PC-9 (cell line): ENCODE measurements at regions not wholly inside any gene's neighbourhood (a gene's known extent, or its start where the extent isn't known, plus 50 kb on each side); places are given as distances from the start of the nearest gene placed in this dataset.

Experiments used
- BruUV-seq: library from RNA; stranded (reverse); fragments of 400-500 nt; replicated peaks from 2 replicates; lab custom pipeline; 2021; lab: Mats Ljungman, UMichigan
- CTCF ChIA-PET: fragments of 300-600 bp; sonication (Branson Sonifier 250); formaldehyde crosslinking; loops from one replicate; lab custom pipeline; 2022; ENCODE audit warnings: antibody characterized with exemption; lab: Charles Lee
- POLR2A ChIA-PET: fragments of 300-600 bp; sonication (Branson Sonifier 250); formaldehyde crosslinking; loops from one replicate; lab custom pipeline; 2022; ENCODE audit warnings: antibody characterized with exemption; ENCODE audit not compliant: unreplicated experiment; lab: Charles Lee
- DNase-seq, 2 experiments: peaks; one replicate each; pipeline versions ENCODE4 v3.0.0 to v3.0.0-alpha.2; 2015 to 2022; ENCODE audit warnings: mixed read lengths in 1 of 2
- H2AFZ ChIP-seq: fragments of 200-600 bp; sonication (generic); 2 replicates; pipeline ENCODE4 v1.8.1; 2017; ENCODE audit warnings: antibody characterized with exemption
- H3F3A ChIP-seq: fragments of 200-600 bp; sonication (generic); 2 replicates; pipeline ENCODE4 v1.8.1; 2017; ENCODE audit warnings: antibody characterized with exemption, mild to moderate bottlenecking, low read depth; ENCODE audit not compliant: insufficient read depth
- H3K27ac ChIP-seq: fragments of 200-600 bp; sonication (generic); 2 replicates; pipeline ENCODE4 v1.6.1; 2016; ENCODE audit warnings: mixed run types
- H3K27me3 ChIP-seq: fragments of 200-600 bp; sonication (generic); 2 replicates; pipeline ENCODE4 v1.6.1; 2016; ENCODE audit warnings: low read depth, mixed run types; ENCODE audit not compliant: insufficient read depth
- H3K36me3 ChIP-seq: fragments of 200-600 bp; sonication (generic); 2 replicates; pipeline ENCODE4 v1.6.1; 2016; ENCODE audit warnings: low read depth, mixed run types
- H3K4me1 ChIP-seq: fragments of 200-600 bp; sonication (generic); replicated peaks from 2 replicates; pipeline ENCODE4 v1.6.1; 2016; ENCODE audit warnings: mixed run types; ENCODE audit not compliant: insufficient read depth
- H3K4me2 ChIP-seq: fragments of 200-600 bp; sonication (generic); 2 replicates; pipeline ENCODE4 v1.6.1; 2017; ENCODE audit warnings: mixed run types
- H3K4me3 ChIP-seq: fragments of 200-600 bp; sonication (generic); 2 replicates; pipeline ENCODE4 v1.6.1; 2016; ENCODE audit warnings: mixed run types
- H3K79me2 ChIP-seq: fragments of 200-600 bp; sonication (generic); 2 replicates; pipeline ENCODE4 v1.6.1; 2017; ENCODE audit warnings: low read depth, mixed run types
- H3K9me2 ChIP-seq: fragments of 200-600 bp; sonication (generic); 2 replicates; pipeline ENCODE4 v1.8.1; 2017; ENCODE audit warnings: mild to moderate bottlenecking; ENCODE audit not compliant: insufficient read depth
- H3K9me3 ChIP-seq: fragments of 200-600 bp; sonication (generic); 2 replicates; pipeline ENCODE4 v1.8.1; 2016; ENCODE audit warnings: low read depth; ENCODE audit not compliant: insufficient read depth
- H4K20me1 ChIP-seq: fragments of 200-600 bp; sonication (generic); 2 replicates; pipeline ENCODE4 v1.8.1; 2017; ENCODE audit not compliant: insufficient read depth
- EZH2 ChIP-seq: fragments of 200-600 bp; sonication (generic); IDR thresholded peaks from 2 replicates; pipeline ENCODE4 v1.8.0; 2017; ENCODE audit warnings: antibody characterized with exemption, low read depth
- intact Hi-C: fragments of 100-400 bp; cut with micrococcal nuclease; formaldehyde crosslinking; loops from one replicate; pipeline ENCODE4 v1.10.0; 2022; ENCODE audit not compliant: unreplicated experiment
- TF ChIP-seq, protein P1 (sequence below): fragments of 200-600 bp; sonication (generic); conservative IDR thresholded peaks from 2 replicates; pipeline ENCODE4 v1.6.1; 2017; ENCODE audit warnings: mixed run types, antibody characterized with exemption, mild to moderate bottlenecking, moderate library complexity

GRCh38 chr5:5985332-5985731 lies 393.0 kb downstream of the MED10 start:
- Histone ChIP-seq H3K27me3 (no peaks in the 10 kb centered on the region), H3K79me2 (no peaks in the 10 kb centered on the region), H3F3A (no peaks in the 10 kb centered on the region), H3K4me3 (no peak overlapping the region), H3K9me2 (no peaks in the 10 kb centered on the region), H2AFZ (no peak overlapping the region), H3K27ac (no peak overlapping the region), H4K20me1 (no peaks in the 10 kb centered on the region), H3K9me3 (no peaks in the 10 kb centered on the region), H3K4me2 (no peak overlapping the region), H3K4me1 (peaks cover 5% of the 10 kb centered on the region), H3K36me3 (no peaks in the 10 kb centered on the region)
- ChIA-PET CTCF (no interaction called here), POLR2A (no interaction called here)
- no TSS peak for BruUV-seq
- DNase-seq: no peak
- intact Hi-C loops: no loop called here
- TF ChIP-seq EZH2: no peak
- TF ChIP-seq, protein P1, sequence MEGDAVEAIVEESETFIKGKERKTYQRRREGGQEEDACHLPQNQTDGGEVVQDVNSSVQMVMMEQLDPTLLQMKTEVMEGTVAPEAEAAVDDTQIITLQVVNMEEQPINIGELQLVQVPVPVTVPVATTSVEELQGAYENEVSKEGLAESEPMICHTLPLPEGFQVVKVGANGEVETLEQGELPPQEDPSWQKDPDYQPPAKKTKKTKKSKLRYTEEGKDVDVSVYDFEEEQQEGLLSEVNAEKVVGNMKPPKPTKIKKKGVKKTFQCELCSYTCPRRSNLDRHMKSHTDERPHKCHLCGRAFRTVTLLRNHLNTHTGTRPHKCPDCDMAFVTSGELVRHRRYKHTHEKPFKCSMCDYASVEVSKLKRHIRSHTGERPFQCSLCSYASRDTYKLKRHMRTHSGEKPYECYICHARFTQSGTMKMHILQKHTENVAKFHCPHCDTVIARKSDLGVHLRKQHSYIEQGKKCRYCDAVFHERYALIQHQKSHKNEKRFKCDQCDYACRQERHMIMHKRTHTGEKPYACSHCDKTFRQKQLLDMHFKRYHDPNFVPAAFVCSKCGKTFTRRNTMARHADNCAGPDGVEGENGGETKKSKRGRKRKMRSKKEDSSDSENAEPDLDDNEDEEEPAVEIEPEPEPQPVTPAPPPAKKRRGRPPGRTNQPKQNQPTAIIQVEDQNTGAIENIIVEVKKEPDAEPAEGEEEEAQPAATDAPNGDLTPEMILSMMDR: no peak

- Histone ChIP-seq H3F3A (peaks cover 5% of the 10 kb centered on the region; the same call in 1 of the 2 replicates), H3K79me2 (no peaks in the 10 kb centered on the region), H3K4me3 (no peak overlapping the region), H3K27ac (no peak overlapping the region), H3K4me1 (peaks cover 21% of the 10 kb centered on the region), H2AFZ (no peak overlapping the region), H3K4me2 (no peak overlapping the region), H3K36me3 (no peaks in the 10 kb centered on the region), H4K20me1 (no peaks in the 10 kb centered on the region), H3K27me3 (no peaks in the 10 kb centered on the region), H3K9me3 (no peaks in the 10 kb centered on the region), H3K9me2 (no peaks in the 10 kb centered on the region)
- no peak for DNase-seq
- POLR2A ChIA-PET: no interaction called here
- TF ChIP-seq, protein P1: no peak
- no peak for TF ChIP-seq EZH2
- CTCF ChIA-PET: no interaction called here
- BruUV-seq: no TSS peak
- intact Hi-C loops: no loop called here
Measured at GRCh38 chr5:5983261-5983980, 394.9 kb downstream of the MED10 start.

GRCh38 chr5:5981562-5981961 lies 396.8 kb downstream of the MED10 start:
- Histone ChIP-seq H3K4me2 (no peak overlapping the region), H3K27ac (no peak overlapping the region), H2AFZ (no peak overlapping the region), H3K27me3 (no peaks in the 10 kb centered on the region), H3K4me1 (peaks cover 21% of the 10 kb centered on the region), H3K79me2 (no peaks in the 10 kb centered on the region), H4K20me1 (no peaks in the 10 kb centered on the region), H3K9me2 (no peaks in the 10 kb centered on the region), H3F3A (peaks cover 5% of the 10 kb centered on the region; the same call in 1 of the 2 replicates), H3K36me3 (no peaks in the 10 kb centered on the region), H3K4me3 (no peak overlapping the region), H3K9me3 (no peaks in the 10 kb centered on the region)
- no TSS peak for BruUV-seq
- TF ChIP-seq, protein P1: no peak
- TF ChIP-seq EZH2: no peak
- ChIA-PET CTCF (no interaction called here), POLR2A (no interaction called here)
- DNase-seq: no peak
- intact Hi-C loops: no loop called here
